HL-60 (cell line): ENCODE measurements at regions not wholly inside any gene's neighbourhood (a gene's known extent, or its start where the extent isn't known, plus 50 kb on each side); places are given as distances from the start of the nearest gene placed in this dataset.

Source experiments
- CTCF ChIP-seq: IDR thresholded peaks from one replicate; pipeline ENCODE4 v1.5.1; 2011; ENCODE audit warnings: low read length, control low read depth, inconsistent platforms; ENCODE audit not compliant: insufficient read depth
- POLR2AphosphoS5 ChIP-seq: IDR thresholded peaks from 2 replicates; pipeline ENCODE4 v1.6.1; 2012; ENCODE audit warnings: low read depth
- REST ChIP-seq: IDR thresholded peaks from 2 replicates; pipeline ENCODE4 v1.6.1; 2012; ENCODE audit warnings: low read depth; ENCODE audit not compliant: insufficient replicate concordance

- TF ChIP-seq CTCF (no peak), POLR2AphosphoS5 (no peak), REST (no peak)
Measured at GRCh38 chr9:79360387-79361347, 211.1 kb upstream of the TLE4 start.
